EH (cell line): ENCODE measurements at regions not wholly inside any gene's neighbourhood (a gene's known extent, or its start where the extent isn't known, plus 50 kb on each side); places are given as distances from the start of the nearest gene placed in this dataset.
"Not testable (repeated sequence)": the region's sequence is repeated elsewhere in the genome, so short reads cannot be mapped to it uniquely, and the experiment has no call there.

Source experiments
- DNase-seq: peaks from one replicate; pipeline ENCODE4 v3.0.0-alpha.2; 2015; ENCODE audit warnings: low read depth

GRCh38 chr5:174523311-174524071 is 200.9 kb upstream of the MSX2 start:
- no peak for DNase-seq

GRCh38 chr5:174524351-174524750 is 200.0 kb upstream of the MSX2 start:
- no peak for DNase-seq

- no peak for DNase-seq
Measured at GRCh38 chr5:174526177-174526576, 198.2 kb upstream of the MSX2 start.

- no peak for DNase-seq
Measured at GRCh38 chr5:174527916-174528540, 196.4 kb upstream of the MSX2 start.

GRCh38 chr5:174528821-174529544 is 195.4 kb upstream of the MSX2 start:
- no peak for DNase-seq

GRCh38 chr5:174529925-174530681 is 194.3 kb upstream of the MSX2 start:
- DNase-seq = no peak

- peak; percentile 25 for DNase-seq
Measured at GRCh38 chr5:174531782-174532191, 192.6 kb upstream of the MSX2 start.

- DNase-seq = peak; percentile 95
Measured at GRCh38 chr5:174532455-174533453, 191.6 kb upstream of the MSX2 start.

- peak; percentile 79 for DNase-seq
Measured at GRCh38 chr5:174533751-174534241, 190.6 kb upstream of the MSX2 start.

GRCh38 chr5:174535669-174536068 is 188.7 kb upstream of the MSX2 start:
- peak; percentile 38 for DNase-seq

- not testable (repeated sequence) for DNase-seq
Measured at GRCh38 chr5:174539823-174540222, 184.6 kb upstream of the MSX2 start.

GRCh38 chr5:174542037-174542436 is 182.3 kb upstream of the MSX2 start:
- no peak for DNase-seq

- DNase-seq = no peak
Measured at GRCh38 chr5:174542471-174542870, 181.9 kb upstream of the MSX2 start.

GRCh38 chr5:174545926-174546325 is 178.5 kb upstream of the MSX2 start:
- no peak for DNase-seq

- DNase-seq = no peak
Measured at GRCh38 chr5:174547814-174548213, 176.6 kb upstream of the MSX2 start.

- DNase-seq = peak; percentile 6
Measured at GRCh38 chr5:174549254-174549653, 175.1 kb upstream of the MSX2 start.

- no peak for DNase-seq
Measured at GRCh38 chr5:174550026-174550425, 174.4 kb upstream of the MSX2 start.

GRCh38 chr5:174552428-174552827 is 172.0 kb upstream of the MSX2 start:
- DNase-seq = no peak

GRCh38 chr5:174553556-174553955 is 170.8 kb upstream of the MSX2 start:
- DNase-seq = no peak

GRCh38 chr5:174555726-174556125 is 168.7 kb upstream of the MSX2 start:
- DNase-seq = no peak

GRCh38 chr5:174556756-174557155 is 167.6 kb upstream of the MSX2 start:
- no peak for DNase-seq
